ENCODE measurements at regions not wholly inside any gene's neighbourhood (a gene's known extent, or its start where the extent isn't known, plus 50 kb on each side); places are given as distances from the start of the nearest gene placed in this dataset.

- DNase-seq (ENCODE audit: low spot score), result no peak
Observed at GRCh38 chr18:61618816-61619215, 274.0 kb downstream of the RNF152 start.

GRCh38 chr18:61616111-61616610 is 276.6 kb downstream of the RNF152 start:
- no peak for DNase-seq (ENCODE audit: low spot score)

- no peak for DNase-seq (ENCODE audit: low spot score)
Observed at GRCh38 chr18:61612517-61612916, 279.3 kb downstream of the CDH20 start.

- DNase-seq (ENCODE audit: low spot score), result no peak
Observed at GRCh38 chr18:61609131-61609530, 275.9 kb downstream of the CDH20 start.

GRCh38 chr18:61608316-61608715 is 275.1 kb downstream of the CDH20 start:
- no peak for DNase-seq (ENCODE audit: low spot score)

- DNase-seq (ENCODE audit: low spot score), result peak; percentile 11
Observed at GRCh38 chr18:61607867-61608266, 274.6 kb downstream of the CDH20 start.

- DNase-seq (ENCODE audit: low spot score), result peak; percentile 97
Observed at GRCh38 chr18:61606759-61607158, 273.5 kb downstream of the CDH20 start.

- peak; percentile 53 for DNase-seq (ENCODE audit: low spot score)
Observed at GRCh38 chr18:61606068-61606660, 272.9 kb downstream of the CDH20 start.

- peak; percentile 82 for DNase-seq (ENCODE audit: low spot score)
Observed at GRCh38 chr18:61605376-61606067, 272.3 kb downstream of the CDH20 start.
